Prostate gland (tissue), 2 donors: ENCODE measurements at regions not wholly inside any gene's neighbourhood (a gene's known extent, or its start where the extent isn't known, plus 50 kb on each side); places are given as distances from the start of the nearest gene placed in this dataset.

Experiments used
- POLR2A ChIP-seq: fragments of 450-650 bp; IDR thresholded peaks from one replicate; pipeline ENCODE4 v1.6.1; 2016; ENCODE audit warnings: antibody characterized with exemption, mild to moderate bottlenecking
- TF ChIP-seq, protein P1 (sequence below), 4 experiments: fragments of 200-600 bp in 2 of 4; fragments of 450-650 bp in 2 of 4; sonication (generic) in 2 of 4; IDR thresholded peaks; 1 replicate in 3 of 4; 2 replicates in 1 of 4; pipeline ENCODE4 v1.5.1; 2016 to 2019; ENCODE audit warnings: antibody characterized with exemption in 4 of 4, mild to moderate bottlenecking in 2 of 4, moderate library complexity in 2 of 4

DNA sequence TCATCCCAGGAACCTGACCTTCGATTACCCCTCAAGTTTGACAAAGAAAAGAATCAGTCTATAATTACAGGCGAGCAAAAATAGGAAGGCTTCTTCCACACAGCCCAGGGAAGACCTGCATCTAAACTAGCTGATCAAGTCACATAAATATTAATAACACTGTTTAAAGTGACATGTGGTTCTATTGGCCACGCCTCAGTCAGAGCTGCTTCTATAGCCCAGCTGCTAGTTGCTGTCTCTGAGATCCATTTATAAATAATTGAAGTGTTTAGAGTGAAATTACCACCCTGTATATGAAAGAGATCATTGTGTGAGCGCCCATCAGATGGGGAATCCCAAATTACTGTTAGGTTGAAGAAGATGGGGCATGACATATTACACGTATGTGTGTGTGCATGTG lies 426.0 kb downstream of the CDH2 start:
- TF ChIP-seq POLR2A = no peak
- TF ChIP-seq, protein P1, sequence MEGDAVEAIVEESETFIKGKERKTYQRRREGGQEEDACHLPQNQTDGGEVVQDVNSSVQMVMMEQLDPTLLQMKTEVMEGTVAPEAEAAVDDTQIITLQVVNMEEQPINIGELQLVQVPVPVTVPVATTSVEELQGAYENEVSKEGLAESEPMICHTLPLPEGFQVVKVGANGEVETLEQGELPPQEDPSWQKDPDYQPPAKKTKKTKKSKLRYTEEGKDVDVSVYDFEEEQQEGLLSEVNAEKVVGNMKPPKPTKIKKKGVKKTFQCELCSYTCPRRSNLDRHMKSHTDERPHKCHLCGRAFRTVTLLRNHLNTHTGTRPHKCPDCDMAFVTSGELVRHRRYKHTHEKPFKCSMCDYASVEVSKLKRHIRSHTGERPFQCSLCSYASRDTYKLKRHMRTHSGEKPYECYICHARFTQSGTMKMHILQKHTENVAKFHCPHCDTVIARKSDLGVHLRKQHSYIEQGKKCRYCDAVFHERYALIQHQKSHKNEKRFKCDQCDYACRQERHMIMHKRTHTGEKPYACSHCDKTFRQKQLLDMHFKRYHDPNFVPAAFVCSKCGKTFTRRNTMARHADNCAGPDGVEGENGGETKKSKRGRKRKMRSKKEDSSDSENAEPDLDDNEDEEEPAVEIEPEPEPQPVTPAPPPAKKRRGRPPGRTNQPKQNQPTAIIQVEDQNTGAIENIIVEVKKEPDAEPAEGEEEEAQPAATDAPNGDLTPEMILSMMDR (IDR thresholded peaks at IDR 0.05) = no peak
